Stimulated activated CD4-positive, alpha-beta T cell treated with anti-CD3 and anti-CD28 coated beads, Interleukin-4, amount 100 ng/mL, for 48 hours (primary cell): ENCODE measurements at regions not wholly inside any gene's neighbourhood (a gene's known extent, or its start where the extent isn't known, plus 50 kb on each side); places are given as distances from the start of the nearest gene placed in this dataset.

Source experiments
- DNase-seq, 2 donors: peaks; one replicate each; pipeline ENCODE4 v3.0.0-alpha.2; 2020; ENCODE audit warnings: low read depth in 2 of 2

DNA sequence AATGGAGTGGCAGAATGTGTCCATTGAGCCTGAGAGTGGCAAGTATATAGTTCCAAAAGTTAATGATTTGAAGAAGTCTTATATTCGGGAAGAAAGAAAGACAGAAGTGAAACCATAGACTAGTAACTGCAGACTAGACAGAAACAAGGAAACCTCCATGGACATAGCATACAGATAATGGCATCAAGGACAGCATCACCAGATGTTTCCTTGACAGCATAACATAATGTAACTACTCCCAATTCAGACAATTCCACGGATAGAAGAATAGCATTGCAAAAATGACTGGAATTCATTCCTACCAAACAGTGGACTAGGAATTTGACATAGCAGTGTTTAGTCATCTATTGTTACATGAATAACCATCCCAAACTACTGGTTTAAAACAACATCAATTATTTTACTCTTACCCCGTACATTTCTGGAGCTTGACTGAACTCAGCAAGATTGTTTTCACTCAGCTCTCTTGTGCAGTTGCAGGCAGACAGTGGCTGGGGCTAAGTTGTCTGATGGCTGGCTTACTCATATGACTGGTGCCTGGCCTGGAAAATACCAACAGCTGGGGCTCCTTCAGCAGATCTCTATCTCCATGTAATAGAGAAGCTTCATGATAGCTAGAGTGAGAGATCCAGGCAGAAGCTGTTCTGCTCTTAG, 109.7 kb upstream of the GADL1 start:
- DNase-seq: no peak

DNA sequence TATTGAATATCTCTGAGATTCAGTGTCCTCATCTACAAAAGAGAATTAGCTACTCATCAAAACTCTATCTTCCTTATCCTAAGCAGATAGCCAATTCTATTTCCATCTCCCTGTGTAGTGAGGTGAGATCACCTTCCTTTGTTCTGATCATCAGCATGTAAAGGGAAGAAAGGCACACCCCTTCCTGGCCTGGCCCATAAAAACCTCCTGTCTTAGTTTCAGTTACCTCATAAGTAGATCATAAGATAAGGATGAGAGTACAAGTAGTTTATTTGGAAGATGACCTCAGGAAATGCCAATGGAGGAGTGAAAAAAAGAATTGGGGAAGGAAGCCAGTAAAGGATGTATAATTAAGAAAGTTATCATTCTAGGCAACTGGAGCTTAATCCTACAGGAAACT, 114.5 kb upstream of the GADL1 start:
- DNase-seq: no peak

DNA sequence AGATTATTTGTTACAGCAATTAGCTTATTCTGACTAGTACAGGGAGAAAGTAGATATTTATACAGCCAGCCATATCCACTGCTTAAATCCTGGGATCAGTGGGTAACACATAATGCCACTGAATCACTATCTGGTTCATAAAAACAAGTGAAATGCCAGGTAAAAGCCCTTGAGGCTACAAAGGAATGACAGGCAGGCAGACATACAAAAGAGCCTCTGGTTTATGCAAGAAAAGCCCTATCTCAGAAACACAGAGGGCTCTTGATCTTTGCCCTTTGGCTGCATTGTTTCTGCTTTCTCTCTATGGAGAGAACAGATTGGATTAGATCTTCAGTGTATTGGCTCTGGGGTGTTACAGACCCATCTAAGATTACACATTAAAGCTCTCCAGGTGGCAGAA, 115.4 kb upstream of the GADL1 start:
- DNase-seq: no peak

DNA sequence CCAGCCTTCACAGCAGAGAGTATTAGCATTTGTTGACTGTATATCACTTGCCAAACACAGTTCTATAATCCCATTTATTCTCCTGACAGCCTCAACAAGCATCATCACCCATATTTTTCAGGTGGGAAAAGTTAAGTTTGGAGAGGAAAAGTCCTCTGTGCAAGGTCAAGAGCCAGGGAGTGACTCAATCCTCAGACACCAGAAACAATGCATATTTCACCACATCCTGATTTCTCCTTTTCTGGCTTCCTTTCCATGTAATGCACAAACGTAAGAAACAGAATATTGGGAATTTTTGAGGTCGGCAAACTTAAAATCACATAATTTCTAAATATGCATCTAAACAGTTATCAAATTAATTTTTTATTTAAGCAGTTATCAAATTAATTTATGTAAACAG, 116.0 kb upstream of the GADL1 start:
- DNase-seq: no peak

DNA sequence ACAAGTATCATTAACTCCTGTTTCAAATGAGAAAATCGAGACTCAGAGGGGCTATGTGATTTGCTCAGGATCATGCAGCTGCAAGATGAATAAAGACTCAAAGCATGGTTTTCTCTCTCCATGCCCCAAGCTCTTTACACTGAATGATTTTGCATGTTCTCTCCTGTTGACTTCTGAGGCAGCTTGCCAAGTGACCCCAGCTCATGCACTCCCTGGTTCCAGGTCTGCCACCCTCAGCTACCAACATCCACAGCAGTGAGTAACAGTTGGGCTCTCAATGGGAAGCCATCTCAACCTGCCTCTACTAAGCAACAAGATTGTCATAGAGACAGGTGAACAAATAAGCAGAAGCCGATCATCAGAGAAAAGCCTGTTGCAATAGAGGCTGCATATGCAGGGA, 116.9 kb upstream of the GADL1 start:
- DNase-seq: no peak

DNA sequence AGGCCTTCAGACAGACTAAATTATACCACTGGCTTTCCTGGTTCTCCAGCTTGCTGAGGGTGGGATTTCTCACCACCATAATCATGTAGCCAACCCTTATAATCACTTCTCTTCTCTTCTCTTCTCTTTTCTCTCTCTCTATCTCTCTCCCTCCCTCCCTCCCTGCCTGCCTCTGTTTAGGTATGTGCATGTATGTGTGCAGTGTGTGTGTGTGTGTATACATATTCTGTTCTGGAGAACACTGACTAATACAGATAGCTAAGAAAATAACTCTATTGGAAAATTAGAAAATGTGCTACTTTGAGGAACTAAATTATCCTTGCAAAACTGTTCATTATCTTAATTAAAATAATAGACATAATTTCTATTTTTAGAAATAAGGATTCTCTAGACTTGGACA, 118.6 kb upstream of the GADL1 start:
- no peak for DNase-seq

DNA sequence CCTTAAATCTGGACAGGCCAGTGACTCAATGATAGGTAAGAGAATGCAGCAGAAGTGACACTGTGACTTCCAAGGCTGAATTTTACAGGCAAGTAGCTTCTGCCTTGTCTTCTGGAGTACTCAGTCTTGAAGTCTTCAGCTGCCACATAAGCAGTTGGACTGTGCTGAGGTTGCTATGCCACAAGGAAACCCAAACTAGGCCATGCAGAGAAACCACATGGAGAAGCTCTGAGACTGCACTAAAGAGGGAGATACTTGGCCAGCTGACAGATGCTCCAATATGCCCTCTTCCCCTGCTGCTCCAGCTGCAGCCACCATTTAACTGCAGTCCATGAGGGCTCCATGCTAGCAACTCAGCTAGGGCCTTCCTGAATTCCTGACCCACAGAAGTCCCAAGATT, 119.4 kb upstream of the GADL1 start:
- DNase-seq: no peak

DNA sequence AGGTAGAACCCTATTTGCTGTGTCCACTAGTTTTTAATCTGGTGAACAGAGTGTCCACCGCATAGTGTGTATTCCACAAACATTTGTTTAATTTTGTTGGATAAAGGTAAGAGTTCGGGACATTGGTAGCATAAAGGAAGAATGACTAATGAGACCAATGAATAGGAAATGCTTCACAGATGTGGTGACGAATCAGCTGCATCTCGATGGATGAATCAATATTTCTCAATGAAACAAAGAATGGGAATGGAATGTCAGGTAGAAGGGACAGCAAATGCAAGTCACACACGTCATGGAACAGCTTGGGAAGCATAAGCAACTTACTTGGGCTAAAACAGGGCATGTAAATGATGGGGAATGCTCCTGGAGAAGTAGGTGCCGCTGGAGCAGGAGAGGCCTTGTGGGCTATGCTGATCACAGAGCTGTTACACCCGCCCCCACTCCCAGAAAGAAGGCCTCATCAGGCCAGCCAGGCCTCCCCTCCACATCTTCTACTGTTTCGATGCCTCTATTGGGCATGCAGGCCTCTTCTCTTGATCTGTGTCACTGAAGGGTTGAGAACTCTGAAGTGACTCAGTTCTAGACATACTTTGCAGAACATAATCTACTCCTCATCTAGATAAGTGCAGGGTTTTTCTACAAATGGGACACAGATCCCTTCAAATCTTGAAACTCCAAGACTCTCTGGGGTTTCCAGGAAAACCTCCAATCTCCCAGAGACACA, 120.0 kb upstream of the GADL1 start:
- DNase-seq: peak in 1 of 2 donors; percentile 2

DNA sequence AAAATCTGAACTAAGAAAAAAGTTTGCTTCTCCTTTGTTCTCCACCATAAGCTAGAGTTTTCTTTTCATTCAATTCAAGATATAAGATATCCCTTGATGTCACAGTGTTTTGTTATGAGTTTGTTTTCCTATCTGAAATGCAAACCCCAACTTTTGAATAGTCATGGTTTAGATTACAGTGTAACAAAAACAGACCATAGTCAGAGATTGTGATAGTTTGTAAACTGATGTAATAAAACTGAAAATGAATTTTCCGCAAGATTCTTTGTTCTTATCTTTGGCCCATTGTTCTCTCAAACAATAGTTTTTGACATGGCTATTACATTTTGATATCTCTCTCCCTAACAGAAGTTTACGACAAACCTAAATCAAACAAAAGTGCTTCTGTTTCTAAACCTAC, 121.7 kb upstream of the GADL1 start:
- no peak for DNase-seq

DNA sequence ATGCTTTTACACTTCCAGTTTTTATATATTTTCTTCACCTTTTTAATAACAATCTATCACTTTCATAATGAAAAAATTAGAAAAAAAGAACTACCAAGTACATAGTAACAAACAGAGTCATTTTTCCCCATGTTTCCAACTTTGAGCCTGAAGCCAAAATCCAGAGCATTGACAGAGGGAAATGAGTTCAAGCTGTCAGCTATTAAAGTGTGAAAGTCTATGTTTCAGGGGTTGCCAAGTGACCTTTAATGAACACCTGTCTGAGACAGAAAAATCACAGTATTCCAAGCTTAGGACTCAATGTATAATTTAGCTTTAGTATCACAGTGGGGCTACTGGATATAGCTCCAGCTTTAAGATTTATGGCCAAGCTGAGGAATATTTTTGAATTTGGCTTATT, 128.3 kb upstream of the GADL1 start:
- no peak for DNase-seq

DNA sequence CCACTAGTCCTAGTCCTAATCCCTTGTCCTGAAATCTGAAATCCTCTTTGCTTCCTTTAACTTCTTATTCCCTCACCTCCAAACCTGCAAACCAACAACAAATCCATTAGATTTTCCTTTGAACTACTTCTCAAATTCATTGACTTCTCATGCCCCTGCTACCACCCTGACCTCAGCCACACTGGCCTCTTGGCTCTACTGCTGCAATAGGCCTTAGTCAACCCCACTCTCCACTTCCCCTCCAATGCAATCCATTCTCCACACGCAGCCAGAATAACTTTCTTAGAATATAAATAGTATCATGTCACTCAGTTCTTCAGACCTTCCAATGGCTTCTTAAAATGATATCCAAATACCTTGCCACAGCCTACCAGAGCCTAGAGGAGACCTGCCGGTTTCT, 131.1 kb upstream of the GADL1 start:
- DNase-seq: no peak

DNA sequence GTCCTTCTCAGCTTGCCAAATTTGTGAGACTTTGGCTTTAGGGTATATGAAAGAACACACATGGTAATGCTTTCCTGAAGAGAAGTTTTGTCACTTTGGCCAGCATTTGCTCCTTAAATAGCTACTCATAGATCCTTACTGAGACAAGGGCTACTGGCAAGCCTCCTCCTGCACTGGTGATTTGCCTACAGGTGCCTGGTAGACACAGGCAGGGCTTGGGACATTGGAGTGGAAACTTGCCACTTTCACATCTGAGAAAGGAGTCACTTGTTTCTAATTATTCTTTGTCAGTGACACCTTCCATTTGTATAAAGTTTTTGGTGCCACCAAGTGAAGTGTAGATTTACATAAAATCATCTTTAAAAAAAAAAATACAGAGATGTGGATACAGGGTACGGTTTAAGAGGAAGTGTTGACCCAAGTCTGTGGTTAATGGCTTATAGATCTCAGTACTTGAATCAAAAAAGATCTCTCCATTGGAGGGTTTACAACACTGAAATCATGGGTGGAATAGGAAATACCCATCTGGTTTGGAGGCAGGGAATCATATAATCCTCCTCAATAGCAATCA, 132.8 kb upstream of the GADL1 start:
- no peak for DNase-seq

DNA sequence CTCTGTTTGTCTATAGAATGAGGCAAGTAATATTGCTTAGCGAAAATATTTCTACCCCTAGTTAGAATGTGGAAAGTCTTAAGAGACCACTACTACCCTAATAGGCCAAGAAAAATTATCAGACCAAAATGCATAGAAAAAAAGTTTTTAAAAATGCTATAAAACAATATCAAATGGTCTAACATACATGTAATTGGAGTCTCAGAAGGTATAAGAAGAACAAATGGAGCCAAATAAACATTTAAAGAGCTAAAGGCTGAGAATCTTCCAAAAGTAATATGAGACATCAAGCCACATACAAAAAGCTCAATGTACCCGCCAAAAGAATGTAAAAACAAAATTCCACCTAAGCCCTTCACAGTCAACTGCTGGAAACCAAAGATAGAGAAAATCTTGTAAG, 133.5 kb upstream of the GADL1 start:
- no peak for DNase-seq

DNA sequence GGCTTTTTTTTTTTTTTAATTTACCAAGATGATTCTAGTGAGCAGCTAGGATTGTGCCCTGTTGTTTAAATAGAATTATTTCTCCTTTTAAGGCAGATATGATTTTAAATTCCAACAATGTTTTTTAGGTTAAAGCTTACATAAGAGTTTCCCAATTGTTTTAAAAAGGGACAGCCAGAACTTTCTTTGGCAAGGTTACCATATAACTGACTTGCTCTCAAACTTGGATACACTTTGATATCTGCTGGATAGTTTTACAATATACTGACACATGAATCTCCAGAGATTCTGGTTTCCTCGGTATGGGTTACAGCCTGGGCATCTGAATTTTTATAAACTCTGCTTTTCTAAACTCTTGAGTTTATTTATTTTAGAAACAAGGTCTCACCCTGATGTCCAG, 134.3 kb upstream of the GADL1 start:
- DNase-seq: no peak

DNA sequence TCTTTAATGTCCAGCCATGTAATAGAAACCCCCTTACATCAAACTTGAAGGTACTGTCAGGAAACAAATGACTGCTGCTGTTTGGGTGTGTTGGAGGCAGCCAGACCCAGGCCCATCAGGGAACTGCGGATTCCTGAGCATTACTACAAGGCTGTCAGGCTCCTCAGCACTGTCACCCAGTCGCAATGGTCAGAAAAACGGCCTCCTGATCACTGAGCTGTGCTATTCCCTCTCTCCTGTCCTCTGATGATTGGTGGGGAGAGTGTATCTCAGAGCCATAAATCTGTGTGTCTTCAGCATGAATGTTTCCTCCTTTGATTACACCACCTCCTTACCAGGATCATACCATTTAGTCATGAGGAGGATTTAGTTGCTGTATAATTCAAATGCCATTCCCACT, 135.2 kb upstream of the GADL1 start:
- DNase-seq: no peak

DNA sequence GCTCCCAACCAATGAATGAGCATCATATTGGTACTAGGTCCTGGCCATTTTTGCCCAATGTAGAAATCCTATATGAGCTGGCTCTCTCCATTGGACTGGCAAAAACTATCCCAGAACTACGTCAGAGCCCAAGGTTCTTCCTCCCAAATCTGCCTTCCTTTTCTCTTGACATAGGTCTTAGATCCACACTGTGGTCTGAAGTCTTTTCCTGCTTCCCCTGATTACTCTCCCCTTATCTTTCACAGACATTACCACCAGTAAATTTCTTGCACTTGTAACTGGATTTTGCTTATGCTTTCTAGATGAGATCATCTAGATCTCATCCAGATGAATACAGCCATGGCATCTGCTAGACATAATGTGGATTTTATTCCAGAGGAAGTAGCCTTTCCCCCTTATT, 141.2 kb upstream of the GADL1 start:
- no peak for DNase-seq

DNA sequence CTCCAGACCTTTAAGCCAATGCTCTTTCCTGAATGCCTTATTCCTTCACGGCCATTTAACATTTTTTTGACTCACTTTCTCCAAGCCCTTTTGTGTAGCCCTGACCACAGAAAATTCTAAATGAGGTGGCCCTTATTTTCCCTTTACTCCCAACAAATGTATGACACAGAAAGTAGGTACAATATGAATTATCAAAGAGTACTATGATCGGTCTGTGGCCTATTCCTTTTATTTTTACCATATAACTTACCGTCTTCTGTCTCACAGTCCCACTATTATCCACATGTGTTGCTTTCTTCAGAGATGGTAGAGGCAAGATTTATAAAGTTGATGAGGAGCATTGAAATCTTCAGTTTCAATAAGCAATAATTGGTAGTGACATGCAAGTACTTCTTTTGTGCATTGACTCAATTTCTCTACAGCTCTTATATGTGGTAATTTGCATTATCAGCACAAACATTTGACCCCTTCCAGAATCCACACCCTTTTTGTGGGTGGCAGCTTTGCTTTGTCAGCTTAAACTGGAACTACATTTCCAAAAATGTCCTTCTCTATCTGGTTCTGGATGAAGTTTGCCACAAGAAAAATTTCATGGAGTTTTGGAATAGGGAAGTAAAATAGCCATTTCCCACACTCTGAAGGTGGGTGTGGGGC, 143.8 kb upstream of the GADL1 start:
- DNase-seq: no peak

DNA sequence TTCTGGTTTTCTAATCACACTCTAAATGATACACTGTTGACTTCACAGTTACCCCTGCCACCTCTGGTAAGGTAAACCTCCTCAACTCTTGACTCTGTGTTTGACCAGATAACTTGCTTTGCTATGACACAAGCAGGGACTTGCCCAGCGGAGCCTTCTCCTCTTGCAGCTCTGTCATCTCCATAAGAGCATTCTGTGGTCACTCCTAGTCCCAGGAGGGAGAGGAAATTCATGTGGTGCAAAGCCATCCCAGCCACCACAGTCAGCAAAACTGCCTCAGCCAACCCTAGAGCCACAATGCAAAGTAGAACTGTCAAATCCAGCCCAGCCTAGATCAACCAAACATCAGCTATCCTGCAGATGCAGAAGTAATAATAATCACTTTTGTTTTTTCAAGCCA, 144.7 kb upstream of the GADL1 start:
- no peak for DNase-seq

DNA sequence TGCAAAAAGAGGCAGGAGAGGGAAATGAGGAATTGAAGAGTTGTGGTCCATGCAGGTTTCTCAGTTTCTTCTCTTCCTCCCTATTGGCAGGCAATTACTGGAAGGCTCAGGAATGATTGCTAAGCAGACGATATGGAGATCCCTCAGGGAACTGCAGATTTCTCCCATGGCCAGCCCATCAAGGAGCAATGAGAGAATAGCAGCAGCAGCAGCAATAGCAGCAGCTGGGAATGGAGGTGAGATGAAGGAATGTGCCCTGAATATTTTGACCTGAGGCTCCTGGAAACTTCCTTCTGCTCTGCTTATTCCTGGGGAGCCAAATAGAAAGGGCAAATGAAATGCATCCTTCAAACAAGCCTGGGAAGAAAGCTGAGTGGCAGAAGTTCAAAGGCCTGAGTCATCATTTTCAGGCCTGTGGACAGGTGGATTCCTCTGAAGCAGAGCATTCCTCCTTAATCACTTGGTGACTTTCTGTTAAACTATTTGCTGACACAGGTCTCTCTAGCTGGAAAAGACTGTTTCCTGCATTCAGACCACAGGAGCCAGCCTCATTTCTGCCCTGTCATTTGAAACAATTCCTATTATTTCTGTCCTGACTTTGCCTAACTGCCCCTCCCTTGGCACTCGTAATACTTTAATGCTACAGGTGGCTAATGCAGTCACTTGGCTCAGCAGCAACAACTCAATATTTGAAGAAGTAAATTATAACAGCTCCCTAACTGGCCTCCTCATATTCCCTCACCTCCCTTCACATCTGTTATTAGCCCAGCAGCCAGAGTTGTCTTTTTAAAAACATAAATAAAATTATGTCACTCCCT, 146.9 kb upstream of the GADL1 start:
- DNase-seq: no peak

DNA sequence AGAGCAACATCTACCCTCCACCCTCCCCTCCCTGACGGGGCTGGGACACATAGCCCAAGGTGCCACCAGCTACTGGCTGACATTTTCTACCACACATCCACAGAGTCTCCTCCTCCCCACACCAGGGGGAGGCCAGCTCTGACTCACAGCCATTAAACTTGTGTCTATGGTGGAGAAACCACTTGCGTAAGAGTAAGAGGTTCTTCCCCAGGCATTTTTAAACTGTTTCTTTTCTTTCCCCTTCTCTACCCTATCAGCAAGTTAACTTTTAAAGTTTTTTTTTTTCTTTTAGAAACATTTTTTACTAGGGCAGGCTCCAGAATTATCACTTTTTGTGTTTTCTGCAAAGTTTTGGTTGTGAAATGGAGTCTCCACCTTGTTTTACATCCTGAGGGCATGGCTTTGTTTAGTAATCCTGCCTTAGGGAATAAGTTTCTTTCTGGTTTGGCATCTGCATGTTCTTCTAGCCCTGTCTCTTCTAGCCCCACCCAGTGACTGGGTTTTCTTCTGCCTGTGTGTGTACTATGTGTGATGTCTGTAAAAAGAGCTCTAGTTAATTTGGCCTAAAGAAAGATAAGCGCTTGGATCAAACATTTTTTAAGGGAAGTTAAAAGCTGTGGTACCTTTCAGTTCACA, 148.8 kb upstream of the GADL1 start:
- DNase-seq: no peak

DNA sequence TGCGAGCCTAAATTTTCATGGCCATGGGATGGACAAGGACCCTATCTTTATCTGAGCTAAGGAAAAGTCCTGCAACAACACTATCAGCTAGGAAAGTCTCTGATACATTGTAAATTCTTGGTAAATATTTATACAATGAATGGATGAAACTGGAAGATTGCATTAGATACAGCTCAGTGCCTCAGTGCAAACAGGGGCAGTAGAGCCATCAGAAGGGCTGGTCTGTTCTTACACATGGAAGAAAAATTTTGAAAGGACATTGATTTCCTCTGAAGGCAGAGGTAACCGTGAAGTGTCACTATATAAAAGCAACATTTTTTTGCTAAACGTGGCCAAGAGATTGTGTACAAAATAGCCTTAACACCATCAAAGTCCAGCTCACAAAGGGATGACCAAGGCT, 153.2 kb upstream of the GADL1 start:
- no peak for DNase-seq

DNA sequence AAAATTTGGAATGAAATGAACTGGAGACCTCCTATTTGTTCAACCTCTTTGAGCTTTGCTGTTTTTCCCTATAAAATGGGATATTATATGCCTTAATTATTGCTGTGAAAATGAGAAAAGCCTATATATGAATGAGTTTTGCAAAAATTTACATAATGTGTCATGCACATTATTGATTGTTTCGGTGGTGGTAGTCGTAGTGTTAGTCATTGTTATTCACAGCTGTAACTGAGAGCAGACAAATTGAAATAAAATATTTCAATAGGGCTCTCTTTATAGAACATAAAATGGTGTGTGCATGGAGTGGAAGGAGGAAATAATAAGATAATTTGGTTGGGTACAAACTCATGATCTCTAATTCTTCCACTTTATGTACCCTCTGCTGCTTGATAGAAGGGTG, 153.7 kb upstream of the GADL1 start:
- no peak for DNase-seq
